ENCODE measurements at regions not wholly inside any gene's neighbourhood (a gene's known extent, or its start where the extent isn't known, plus 50 kb on each side); places are given as distances from the start of the nearest gene placed in this dataset.

DNA sequence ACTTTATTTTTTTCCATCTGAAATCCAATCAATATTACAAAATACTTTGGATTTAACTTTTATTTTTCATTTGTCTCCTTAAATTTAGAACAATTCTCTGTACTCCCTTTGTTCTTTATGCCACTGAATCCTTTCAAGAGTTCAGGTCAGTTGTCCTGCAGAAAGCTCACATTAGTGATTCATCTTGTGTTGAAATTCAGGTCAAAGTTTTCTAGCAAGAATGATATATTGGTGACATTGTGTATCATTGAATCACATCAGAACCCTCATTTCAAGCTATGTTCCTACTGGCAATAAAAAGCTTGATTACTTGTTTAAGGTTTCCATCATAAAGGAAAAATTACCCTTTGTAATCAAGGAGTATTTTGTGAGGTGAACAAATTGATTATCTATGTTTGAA, 378.8 kb upstream of the STEAP1 start:
- ChIA-PET POLR2A (no interaction called here), CTCF (no interaction called here)
- H3K4me3 ChIP-seq (ENCODE audit: low read depth, low read length) = no peak overlapping the region
- TF ChIP-seq, protein P1, sequence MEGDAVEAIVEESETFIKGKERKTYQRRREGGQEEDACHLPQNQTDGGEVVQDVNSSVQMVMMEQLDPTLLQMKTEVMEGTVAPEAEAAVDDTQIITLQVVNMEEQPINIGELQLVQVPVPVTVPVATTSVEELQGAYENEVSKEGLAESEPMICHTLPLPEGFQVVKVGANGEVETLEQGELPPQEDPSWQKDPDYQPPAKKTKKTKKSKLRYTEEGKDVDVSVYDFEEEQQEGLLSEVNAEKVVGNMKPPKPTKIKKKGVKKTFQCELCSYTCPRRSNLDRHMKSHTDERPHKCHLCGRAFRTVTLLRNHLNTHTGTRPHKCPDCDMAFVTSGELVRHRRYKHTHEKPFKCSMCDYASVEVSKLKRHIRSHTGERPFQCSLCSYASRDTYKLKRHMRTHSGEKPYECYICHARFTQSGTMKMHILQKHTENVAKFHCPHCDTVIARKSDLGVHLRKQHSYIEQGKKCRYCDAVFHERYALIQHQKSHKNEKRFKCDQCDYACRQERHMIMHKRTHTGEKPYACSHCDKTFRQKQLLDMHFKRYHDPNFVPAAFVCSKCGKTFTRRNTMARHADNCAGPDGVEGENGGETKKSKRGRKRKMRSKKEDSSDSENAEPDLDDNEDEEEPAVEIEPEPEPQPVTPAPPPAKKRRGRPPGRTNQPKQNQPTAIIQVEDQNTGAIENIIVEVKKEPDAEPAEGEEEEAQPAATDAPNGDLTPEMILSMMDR (IDR thresholded peaks at IDR 0.05; ENCODE audit: insufficient read depth, low read length, missing control alignments) = no peak
- DNase-seq (ENCODE audit: low read depth, low spot score) = no peak

DNA sequence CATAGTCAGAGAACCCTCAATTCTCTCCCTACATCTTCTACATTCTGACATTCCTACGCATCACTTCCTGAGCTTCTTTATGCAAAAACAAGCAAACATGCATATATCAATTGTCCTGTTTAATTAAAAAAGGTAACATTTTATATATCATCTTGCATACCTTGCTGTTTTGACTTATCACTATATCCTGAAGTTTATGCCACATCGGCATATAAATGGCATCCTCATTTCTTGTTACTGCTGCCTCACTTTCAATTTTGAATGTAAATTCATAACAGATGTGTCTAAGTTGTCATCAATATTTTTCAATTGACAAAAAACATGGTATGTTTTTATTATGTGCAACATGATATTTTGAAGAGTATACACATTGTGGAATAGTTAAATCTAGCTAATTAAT, 377.3 kb upstream of the STEAP1 start:
- no peak for DNase-seq (ENCODE audit: low read depth, low spot score)
- ChIA-PET CTCF (no interaction called here), POLR2A (no interaction called here)
- TF ChIP-seq, protein P1 (IDR thresholded peaks at IDR 0.05; ENCODE audit: insufficient read depth, low read length, missing control alignments) = no peak
- H3K4me3 ChIP-seq (ENCODE audit: low read depth, low read length) = no peak overlapping the region

DNA sequence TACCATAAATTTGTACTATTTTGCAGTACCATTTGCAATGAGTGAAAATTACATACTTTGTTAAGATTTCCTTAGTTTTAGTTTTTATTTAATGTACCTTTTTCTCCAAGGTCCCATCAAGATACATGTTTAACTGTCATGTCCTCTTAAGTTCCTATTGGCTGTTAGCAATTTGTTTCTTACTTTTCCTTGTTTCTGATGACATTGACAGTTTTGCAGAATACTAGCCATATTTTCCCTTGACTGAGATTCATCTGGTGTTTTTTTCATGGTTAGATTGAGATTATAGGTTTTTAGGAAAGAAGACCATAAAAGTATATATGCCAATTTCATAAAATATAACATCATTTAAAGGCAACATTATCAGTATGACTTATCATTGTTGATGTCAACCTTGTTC, 376.8 kb upstream of the STEAP1 start:
- POLR2A ChIA-PET = no interaction called here
- TF ChIP-seq, protein P1 (IDR thresholded peaks at IDR 0.05; ENCODE audit: insufficient read depth, low read length, missing control alignments) = no peak
- no peak for DNase-seq (ENCODE audit: low read depth, low spot score)
- H3K4me3 ChIP-seq (ENCODE audit: low read depth, low read length) = no peak overlapping the region
- CTCF ChIA-PET = no interaction called here

DNA sequence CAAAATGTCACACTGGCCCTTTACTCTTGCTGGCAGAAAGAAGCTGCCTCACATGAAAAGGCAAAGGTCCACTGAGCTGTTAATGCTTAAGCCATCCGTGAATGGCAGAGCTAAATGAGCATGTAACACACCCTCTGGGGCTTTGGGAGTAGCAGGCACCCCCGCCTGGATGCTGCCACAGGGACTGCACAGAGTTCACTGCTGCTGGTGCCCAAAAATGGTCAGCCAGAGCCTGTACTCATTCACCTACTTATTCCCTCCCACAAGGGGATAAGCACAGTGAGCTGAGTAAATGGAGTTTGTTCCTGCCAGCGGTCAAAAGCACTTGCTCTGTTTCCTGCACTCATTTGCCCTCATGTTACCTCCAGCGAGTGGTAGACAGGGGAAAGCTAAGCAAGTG, 374.0 kb upstream of the STEAP1 start:
- no peak for DNase-seq (ENCODE audit: low read depth, low spot score)
- ChIA-PET CTCF (no interaction called here), POLR2A (no interaction called here)
- no peak overlapping the region for H3K4me3 ChIP-seq (ENCODE audit: low read depth, low read length)
- TF ChIP-seq, protein P1 (IDR thresholded peaks at IDR 0.05; ENCODE audit: insufficient read depth, low read length, missing control alignments) = no peak

DNA sequence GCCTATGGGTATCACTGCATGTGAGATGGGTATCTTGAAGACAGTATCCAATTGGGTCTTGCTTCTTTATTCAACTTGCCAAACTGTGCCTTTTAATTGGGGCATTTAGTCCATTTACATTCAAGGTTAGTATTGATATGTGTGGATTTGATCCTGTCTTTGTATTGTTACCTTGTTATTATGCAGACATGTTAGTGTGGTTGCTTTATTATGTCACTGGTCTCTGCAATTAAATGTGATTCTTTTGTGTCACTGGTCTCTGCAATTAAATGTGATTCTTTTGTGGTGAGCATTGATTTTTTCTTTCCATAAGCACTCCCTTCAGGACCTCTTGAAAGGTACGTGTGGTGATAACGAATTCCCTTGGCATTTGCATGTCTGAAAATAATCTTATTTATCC, 357.8 kb upstream of the STEAP1 start:
- POLR2A ChIA-PET = no interaction called here
- no peak for DNase-seq (ENCODE audit: low read depth, low spot score)
- TF ChIP-seq, protein P1 (IDR thresholded peaks at IDR 0.05; ENCODE audit: insufficient read depth, low read length, missing control alignments) = no peak
- H3K4me3 ChIP-seq (ENCODE audit: low read depth, low read length) = no peak overlapping the region
- CTCF ChIA-PET = no interaction called here

DNA sequence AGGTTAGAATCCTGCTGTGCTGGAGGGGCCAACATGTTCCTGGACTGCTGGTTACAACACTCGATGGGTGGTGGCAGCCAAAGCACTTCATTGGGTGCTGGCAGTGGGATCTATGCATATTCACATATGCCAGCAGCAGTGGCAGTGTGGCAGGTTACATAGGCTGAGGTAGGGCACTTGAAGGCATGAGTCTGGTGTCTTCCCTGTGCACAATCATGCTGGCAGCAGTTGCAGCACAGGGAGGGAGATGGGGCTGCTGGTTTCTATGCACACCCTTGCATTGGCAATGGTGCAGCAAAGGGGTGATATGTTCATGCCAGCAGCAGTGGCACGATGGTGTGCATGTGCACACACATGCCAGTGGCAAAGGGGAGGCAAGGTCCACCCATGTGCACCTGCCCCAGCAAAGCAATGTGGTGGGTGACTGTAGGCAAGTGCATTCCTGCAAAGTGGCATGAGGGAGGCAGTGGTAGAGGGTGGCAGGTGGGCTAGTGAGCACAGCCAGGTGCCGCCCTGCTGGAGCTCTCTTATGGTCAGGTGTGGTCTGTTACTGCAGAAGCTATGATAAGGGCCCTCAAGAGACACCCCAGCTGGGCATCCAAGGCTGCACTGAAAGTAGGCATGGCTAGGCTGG, 356.2 kb upstream of the STEAP1 start:
- H3K4me3 ChIP-seq (ENCODE audit: low read depth, low read length) = no peak overlapping the region
- TF ChIP-seq, protein P1 (IDR thresholded peaks at IDR 0.05; ENCODE audit: insufficient read depth, low read length, missing control alignments) = no peak
- no peak for DNase-seq (ENCODE audit: low read depth, low spot score)
- CTCF ChIA-PET = no interaction called here
- POLR2A ChIA-PET = no interaction called here
